ENCODE measurements at regions not wholly inside any gene's neighbourhood (a gene's known extent, or its start where the extent isn't known, plus 50 kb on each side); places are given as distances from the start of the nearest gene placed in this dataset.
"Not testable (repeated sequence)": the region's sequence is repeated elsewhere in the genome, so short reads cannot be mapped to it uniquely, and the experiment has no call there.

DNA sequence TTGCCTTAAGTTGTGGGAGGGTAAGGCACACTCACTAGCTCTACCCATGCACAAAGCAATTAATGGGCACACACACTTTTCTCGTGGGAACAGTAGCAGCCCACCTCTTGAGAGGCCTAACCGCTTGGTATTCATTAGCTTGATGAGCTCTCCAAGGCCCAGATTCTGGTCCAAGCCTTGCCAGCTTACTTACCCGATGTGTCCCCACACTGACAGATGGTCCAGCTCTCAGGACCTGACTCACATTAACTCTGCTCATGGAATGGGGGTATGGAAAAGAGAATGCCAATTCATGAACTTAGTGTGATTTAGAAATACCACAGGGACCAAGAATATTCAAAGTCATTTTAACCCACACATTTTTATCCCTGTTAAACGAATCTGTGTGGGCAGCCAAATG, 106.8 kb upstream of the CACHD1 start:
- DNase-seq = no peak

DNA sequence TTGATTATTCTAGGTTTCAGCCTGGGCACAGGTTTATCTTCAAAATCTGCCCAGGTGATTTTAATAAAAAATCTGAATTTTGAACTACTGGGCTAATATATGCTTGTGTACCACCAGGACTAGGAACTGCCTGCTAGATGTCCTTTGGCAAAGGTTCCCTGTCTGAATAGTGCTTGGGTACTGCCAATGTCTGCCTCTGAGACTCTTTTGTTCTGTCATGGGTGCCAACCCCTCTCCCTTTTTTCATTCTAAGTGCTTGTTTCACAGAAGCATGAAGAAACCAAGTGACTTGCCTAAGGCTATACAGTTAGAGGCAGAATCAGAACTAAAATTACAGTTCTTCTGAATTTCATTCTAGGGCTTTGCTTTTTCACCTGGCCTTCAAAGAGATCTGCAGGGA, 106.3 kb upstream of the CACHD1 start:
- DNase-seq = no peak

- no peak for DNase-seq
These were observed 103.1 kb upstream of the CACHD1 start for GRCh38 chr1:64366821-64367220.

DNA sequence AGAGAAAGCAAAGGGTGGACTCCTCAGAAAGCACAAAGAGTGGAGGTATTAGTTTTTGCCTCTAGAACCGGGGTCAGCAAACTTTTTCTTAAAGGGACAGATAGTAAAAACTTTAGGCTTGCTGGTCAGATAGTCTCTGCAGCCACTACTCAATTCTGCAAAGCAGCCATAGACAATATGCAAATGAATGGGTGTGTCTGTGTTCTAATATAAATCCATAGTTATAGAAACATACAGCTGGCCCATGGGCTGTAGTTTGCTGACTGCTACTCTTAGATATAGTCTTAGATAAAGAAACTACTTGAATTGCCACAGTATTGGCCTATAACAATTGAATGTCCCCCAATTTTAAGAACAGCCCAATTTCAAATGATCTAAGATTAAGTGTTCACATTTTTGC, 101.6 kb upstream of the CACHD1 start:
- no peak for DNase-seq

GRCh38 chr1:64378826-64379225, 91.1 kb upstream of the CACHD1 start:
- DNase-seq = no peak

- DNase-seq = no peak
These were observed 82.3 kb upstream of the CACHD1 start for GRCh38 chr1:64387389-64388285.

DNA sequence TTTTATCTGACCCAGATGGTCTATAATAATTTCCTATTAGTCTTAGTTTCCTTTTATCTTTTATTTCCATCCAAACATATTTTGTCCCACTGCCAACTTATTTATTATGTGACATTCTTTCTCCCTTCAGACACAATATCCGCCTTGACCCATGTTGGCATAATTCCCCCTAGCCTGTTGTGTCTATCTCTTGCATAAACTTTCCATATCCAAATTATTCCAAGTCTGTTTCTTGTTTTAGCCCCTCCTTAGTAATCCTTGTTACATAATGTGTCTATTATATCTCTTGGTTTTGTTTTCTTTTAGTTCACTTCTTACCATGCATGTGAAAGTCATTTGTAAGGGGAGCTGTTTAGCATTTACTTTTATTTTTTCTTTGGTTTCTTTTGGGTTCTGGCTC, 81.6 kb upstream of the CACHD1 start:
- no peak for DNase-seq

DNA sequence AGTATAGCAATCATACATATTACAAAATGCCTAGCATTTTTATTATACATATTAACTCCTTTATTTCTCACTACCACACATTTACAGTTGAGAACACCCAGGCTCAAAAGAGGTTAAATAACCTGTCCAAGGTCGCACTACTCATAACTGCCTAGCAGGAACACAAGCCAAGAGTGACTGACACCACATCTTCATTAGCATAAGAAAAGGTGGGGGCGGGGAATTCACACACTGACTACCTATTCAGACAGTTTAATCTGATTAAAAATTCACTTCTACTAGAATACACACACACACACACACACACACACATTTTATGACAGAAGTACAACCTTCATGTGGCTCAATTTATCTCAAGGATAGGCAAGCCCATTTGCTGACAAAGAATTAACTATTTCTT, 77.8 kb upstream of the CACHD1 start:
- DNase-seq = no peak

GRCh38 chr1:64393790-64394189, 76.1 kb upstream of the CACHD1 start:
- DNase-seq = no peak

DNA sequence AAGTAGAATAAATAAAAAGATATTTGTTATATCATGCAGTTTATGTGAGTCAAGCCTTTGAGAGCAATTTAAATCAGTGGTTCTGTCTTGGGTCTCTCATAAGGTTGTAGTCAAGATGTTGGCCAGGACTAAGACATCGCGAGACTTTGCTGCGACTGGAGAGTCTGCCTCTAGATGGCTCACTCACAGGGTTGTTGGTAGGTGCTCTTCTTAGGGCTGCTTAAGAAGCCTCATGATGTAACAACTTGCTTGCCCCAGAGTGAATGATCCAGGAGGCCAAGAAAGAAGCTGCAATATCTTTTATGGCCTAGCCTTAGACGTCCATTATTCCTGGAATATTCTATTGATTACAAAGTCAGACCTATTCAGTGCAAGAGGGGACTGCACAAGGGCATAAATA, 73.1 kb upstream of the CACHD1 start:
- DNase-seq = no peak

DNA sequence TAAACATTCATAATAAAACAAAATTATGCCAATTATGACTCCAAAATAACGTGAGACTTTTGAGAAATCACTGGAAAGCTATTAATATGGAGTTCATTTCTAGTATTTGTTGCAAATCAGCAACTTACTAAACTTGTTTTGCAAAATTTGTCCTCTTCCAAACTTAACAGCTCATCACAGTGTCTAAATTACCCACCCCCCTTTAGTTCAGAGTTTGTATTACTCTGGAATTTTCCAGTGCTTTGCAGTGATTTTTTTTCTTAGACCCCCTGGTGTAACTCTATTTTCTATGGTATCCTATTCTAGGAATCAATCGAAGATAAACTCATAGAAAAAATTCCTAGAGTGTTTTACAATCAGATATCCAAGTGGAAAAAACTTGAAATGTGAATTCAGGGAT, 72.4 kb upstream of the CACHD1 start:
- DNase-seq = no peak

DNA sequence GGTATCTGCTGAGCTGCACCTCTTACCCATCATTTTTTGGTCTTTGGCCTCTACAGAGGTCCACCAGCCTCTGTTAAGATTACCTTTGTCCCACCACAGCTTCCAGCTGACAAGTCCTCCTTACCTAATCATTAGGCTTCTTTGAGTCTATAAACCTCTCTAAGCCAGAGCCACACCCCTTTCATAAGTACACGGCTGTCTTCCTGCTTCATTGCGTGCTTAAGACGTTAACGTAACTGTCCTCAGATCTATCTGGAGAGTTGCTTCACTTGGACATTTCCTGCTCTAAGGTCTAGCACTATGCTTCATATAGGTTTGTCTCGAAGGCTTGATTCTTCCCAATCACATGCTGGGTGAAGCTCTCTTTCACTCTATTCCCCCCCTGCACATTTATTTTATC, 71.0 kb upstream of the CACHD1 start:
- DNase-seq = no peak

DNA sequence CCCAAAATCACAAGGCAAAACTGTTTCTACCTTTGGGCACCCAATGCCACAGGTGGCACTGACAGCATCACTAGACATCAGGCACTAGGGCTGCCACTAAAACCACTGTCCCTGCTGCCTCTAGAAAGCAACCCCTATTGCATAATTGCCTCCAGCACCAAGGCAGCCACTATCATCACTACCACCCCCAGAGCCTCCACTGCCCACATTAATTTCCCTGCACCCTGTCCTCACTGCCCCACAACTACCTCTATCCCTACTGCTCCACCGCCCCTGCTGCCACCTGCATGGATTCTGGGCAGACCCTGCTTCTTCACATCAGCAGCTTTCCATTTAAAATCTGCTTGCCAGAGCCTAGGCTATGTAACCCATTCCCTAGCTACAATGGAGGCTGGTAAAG, 68.6 kb upstream of the CACHD1 start:
- no peak for DNase-seq

DNA sequence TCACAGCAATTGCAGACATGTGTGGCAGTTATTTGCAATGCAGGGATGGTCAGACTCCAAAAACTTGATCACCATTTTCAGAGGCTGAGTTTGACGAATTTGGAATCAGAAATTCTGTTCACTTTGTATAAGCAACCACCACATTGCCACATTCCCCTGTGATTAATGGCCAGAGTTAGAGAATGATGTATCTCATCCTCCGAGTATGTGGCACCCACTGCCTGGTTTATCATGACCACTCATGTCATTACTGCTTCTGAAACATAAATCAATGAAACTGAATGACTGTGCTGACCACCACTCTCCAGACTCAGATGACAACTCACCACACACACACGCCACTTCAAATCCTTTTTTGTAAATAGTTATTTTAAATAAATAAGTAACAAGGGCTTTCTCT, 66.6 kb upstream of the CACHD1 start:
- peak; percentile 73 for DNase-seq

GRCh38 chr1:64404202-64404601, 65.7 kb upstream of the CACHD1 start:
- peak; percentile 17 for DNase-seq

DNA sequence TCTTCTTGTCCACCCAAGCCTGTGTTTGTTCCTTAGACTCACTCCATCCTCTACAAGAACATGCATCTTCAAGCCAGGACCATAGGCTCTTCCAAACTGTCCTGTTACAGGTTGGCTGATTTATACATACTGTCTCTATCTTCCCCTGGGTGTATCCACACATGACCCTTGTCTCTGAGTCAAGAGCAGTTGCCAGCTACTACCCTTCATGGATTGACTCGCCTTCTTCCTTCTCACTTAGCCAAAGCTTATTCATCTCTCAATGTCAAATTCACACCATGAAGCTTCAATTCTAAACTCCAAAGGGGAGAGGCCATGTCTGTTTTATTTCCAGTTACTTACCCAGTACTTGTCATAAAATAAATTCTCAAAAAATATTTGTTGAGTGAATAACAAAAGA, 64.1 kb upstream of the CACHD1 start:
- no peak for DNase-seq

GRCh38 chr1:64410217-64410616, 59.7 kb upstream of the CACHD1 start:
- DNase-seq = no peak

- DNase-seq = not testable (repeated sequence)
These were observed 54.9 kb upstream of the CACHD1 start for GRCh38 chr1:64414855-64415546.

DNA sequence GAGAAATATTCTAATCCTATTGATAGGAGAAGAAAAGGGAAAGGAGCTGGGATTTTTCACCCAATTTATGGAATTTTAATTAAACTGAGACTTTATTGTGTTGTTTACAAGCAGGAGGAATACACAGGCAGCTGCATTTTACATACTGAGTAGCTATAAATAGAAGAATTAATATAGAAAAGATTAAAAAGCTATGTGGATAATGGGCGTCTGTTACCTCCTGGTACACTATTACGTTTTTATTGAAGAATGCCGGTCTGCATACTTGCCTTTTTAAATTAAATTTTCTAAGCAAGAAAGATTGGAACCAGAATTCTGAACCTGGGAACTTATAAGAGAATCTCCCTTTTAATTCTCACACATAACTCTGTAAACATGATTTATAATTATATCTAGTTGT, 52.1 kb upstream of the CACHD1 start:
- DNase-seq = no peak
